OCI-LY3 (cell line): ENCODE measurements at regions not wholly inside any gene's neighbourhood (a gene's known extent, or its start where the extent isn't known, plus 50 kb on each side); places are given as distances from the start of the nearest gene placed in this dataset.

Experiments
- CTCF ChIP-seq: fragments of 200-600, 300-600 bp; sonication (generic); IDR thresholded peaks from 2 replicates; pipeline ENCODE4 v1.5.1; 2014; ENCODE audit warnings: antibody characterized with exemption, low read length, low read depth
- EZH2phosphoT487 ChIP-seq: fragments of 200-600 bp; shearing (Covaris generic); IDR thresholded peaks from 2 replicates; pipeline ENCODE4 v1.6.1; 2018; ENCODE audit warnings: antibody characterized with exemption, mixed run types, low read depth

- TF ChIP-seq CTCF, result no peak
- TF ChIP-seq EZH2phosphoT487, result no peak
Observed at GRCh38 chr1:72535470-72535869, 253.1 kb upstream of the NEGR1 start.
